Heart left ventricle (tissue), 16 donors: ENCODE measurements at regions not wholly inside any gene's neighbourhood (a gene's known extent, or its start where the extent isn't known, plus 50 kb on each side); places are given as distances from the start of the nearest gene placed in this dataset.

Experiments used
- ATAC-seq, 4 donors: fragments of 200-7000 bp; cut with Tn5 transposase; one replicate each; pipeline ENCODE4 v1.9.1; 2020 to 2022; ENCODE audit warnings: moderate library complexity in 4 of 4, mild to moderate bottlenecking in 3 of 4, moderate number of reproducible peaks in 1 of 4
- DNase-seq, 5 donors: peaks; one replicate each; pipeline ENCODE4 v3.0.0-alpha.2; 2020
- H3K27ac ChIP-seq, 12 donors: fragments of 200-600 bp; sonication (generic) in 4 of 12; one replicate each; pipeline versions ENCODE4 v1.5.0 to v1.8.0; 2016 to 2022; ENCODE audit warnings: mild to moderate bottlenecking in 2 of 12
- H3K27me3 ChIP-seq, 9 donors: fragments of 200-600 bp; sonication (generic) in 2 of 9; one replicate each; pipeline versions ENCODE4 v1.5.1 to v1.8.0; 2016 to 2022; ENCODE audit warnings: mild to moderate bottlenecking in 3 of 9
- H3K36me3 ChIP-seq, 9 donors: fragments of 200-600 bp; sonication (generic) in 2 of 9; one replicate each; pipeline versions ENCODE4 v1.5.0 to v1.8.0; 2018 to 2022; ENCODE audit warnings: mild to moderate bottlenecking in 2 of 9
- H3K4me1 ChIP-seq, 12 donors: fragments of 200-600 bp; sonication (generic) in 4 of 12; one replicate each; pipeline versions ENCODE4 v1.5.0 to v1.8.0; 2016 to 2022; ENCODE audit warnings: mild to moderate bottlenecking in 3 of 12
- H3K4me3 ChIP-seq, 12 donors: fragments of 200-600 bp; sonication (generic) in 4 of 12; one replicate each; pipeline versions ENCODE4 v1.5.0 to v1.8.0; 2017 to 2022; ENCODE audit warnings: mild to moderate bottlenecking in 9 of 12, moderate library complexity in 4 of 12
- H3K9me3 ChIP-seq, 12 donors: fragments of 200-600 bp; sonication (generic) in 4 of 12; one replicate each; pipeline versions ENCODE4 v1.5.0 to v1.8.0; 2016 to 2022; ENCODE audit warnings: mild to moderate bottlenecking in 1 of 12
- CTCF ChIP-seq, 12 donors: fragments of 200-600 bp; sonication (generic) in 4 of 12; IDR thresholded peaks; one replicate each; pipeline versions ENCODE4 v1.5.0 to v1.8.0; 2018 to 2022; ENCODE audit warnings: antibody characterized with exemption in 12 of 12, mild to moderate bottlenecking in 5 of 12
- POLR2A ChIP-seq, 2 donors: fragments of 450-650 bp; IDR thresholded peaks; one replicate each; pipeline ENCODE4 v1.6.1; 2017; ENCODE audit warnings: antibody characterized with exemption in 2 of 2, mild to moderate bottlenecking in 2 of 2, moderate library complexity in 2 of 2
- WGBS, 4 donors: extraction: QIAGEN DNeasy Blood & Tissue Kit in 2 of 4; methylation state at CpG; one replicate each; pipeline versions ENCODE4 v1.1.5 to v1.1.7; 2013 to 2018; 5-methylcytosine and 5-hydroxymethylcytosine counted together
- intact Hi-C, 10 donors: fragments of 100-400 bp; cut with DNase I; formaldehyde crosslinking; loops; one replicate each; pipeline versions ENCODE4 v1.11.1 to v1.14.2; 2022
- donor health status: ischemic (EF 13 %, LVEDD 7.1; RV severe dilation, severe dysfunction).
- donor health status: healthy with polysubstance abuse.
- donor health status: DM: no; HTN: yes; CAD: no.
- donor health status: DM: no; HTN: no; CAD: no.
- donor health status: ischemic (EF 25% LVEDD 6.9; RV normal size, moderate dysfunction).
- donor health status: ischemic (EF 25% LVEDD 5.7; RV mildly dilated, moderate dysfunction).
- donor health status: healthy.
- donor health status: DM: yes; HTN: yes; CAD: no.
- donor health status: ischemic (EF 35%, LVEDD 5.7; RV mildly dilated, moderate dysfunction).
- donor health status: nonischemic (EF 11% LVEDD 7.7; RV severe dilation, severe dysfunction).
- donor health status: DM: yes; HTN: yes; CAD: no.
- donor health status: PGD.
- donor health status: ischemic (EF 29% LVEDD 5.4; RV normal size, mild dysfunction).
- donor health status: nonischemic (EF 23%, LVEDD 6.1; RV moderate dilation, normal function).

GRCh38 chr12:87491598-87491997 lies 537.6 kb downstream of the C12orf50 start:
- no peak overlapping the region for H3K4me3 ChIP-seq
- no peaks in the 10 kb centered on the region for H3K27me3 ChIP-seq
- intact Hi-C loops: no loop called here
- no peak for TF ChIP-seq CTCF (IDR thresholded peaks at IDR 0.05)
- no peak for TF ChIP-seq POLR2A (IDR thresholded peaks at IDR 0.05)
- no peak for ATAC-seq
- no peaks in the 10 kb centered on the region for H3K4me1 ChIP-seq
- no peaks in the 10 kb centered on the region for H3K9me3 ChIP-seq
- H3K36me3 ChIP-seq: no peaks in the 10 kb centered on the region
- WGBS, 4 donors: 81 to 87% (median 83%) methylated on average over 3 of the region's 3 CpGs
- no peak for DNase-seq
- no peak overlapping the region for H3K27ac ChIP-seq

GRCh38 chr12:87491089-87491488 lies 538.1 kb downstream of the C12orf50 start:
- H3K27me3 ChIP-seq: no peaks in the 10 kb centered on the region
- H3K36me3 ChIP-seq: no peaks in the 10 kb centered on the region
- ATAC-seq: no peak
- no peaks in the 10 kb centered on the region for H3K9me3 ChIP-seq
- H3K4me3 ChIP-seq: no peak overlapping the region
- H3K4me1 ChIP-seq: no peaks in the 10 kb centered on the region
- DNase-seq: no peak
- no peak overlapping the region for H3K27ac ChIP-seq
- intact Hi-C loops: no loop called here
- no peak for TF ChIP-seq CTCF (IDR thresholded peaks at IDR 0.05)
- no peak for TF ChIP-seq POLR2A (IDR thresholded peaks at IDR 0.05)
- 36 to 46% (median 41%) methylated on average over 1 of the region's 1 CpG for WGBS, 4 donors

GRCh38 chr12:87469295-87469694 lies 559.9 kb downstream of the C12orf50 start:
- H3K27me3 ChIP-seq: no peaks in the 10 kb centered on the region
- no peak overlapping the region for H3K27ac ChIP-seq
- ATAC-seq (no peak), DNase-seq (no peak)
- no peak overlapping the region for H3K4me3 ChIP-seq
- intact Hi-C loops: no loop called here
- no peaks in the 10 kb centered on the region for H3K4me1 ChIP-seq
- H3K9me3 ChIP-seq: peaks cover 0 to 9% (median 0%) of the 10 kb centered on the region in 12 donors
- no peak for TF ChIP-seq POLR2A (IDR thresholded peaks at IDR 0.05)
- no peaks in the 10 kb centered on the region for H3K36me3 ChIP-seq

- Histone ChIP-seq H3K9me3 (no peaks in the 10 kb centered on the region), H3K4me3 (no peak overlapping the region), H3K36me3 (no peaks in the 10 kb centered on the region), H3K4me1 (no peaks in the 10 kb centered on the region), H3K27me3 (no peaks in the 10 kb centered on the region), H3K27ac (no peak overlapping the region)
- DNase-seq: no peak
- intact Hi-C loops: no loop called here
- TF ChIP-seq CTCF (IDR thresholded peaks at IDR 0.05) (no peak), POLR2A (IDR thresholded peaks at IDR 0.05) (no peak)
- no peak for ATAC-seq
Measured at GRCh38 chr12:87467936-87468335, 561.3 kb downstream of the C12orf50 start.

- ATAC-seq (no peak), DNase-seq (no peak)
- no peaks in the 10 kb centered on the region for H3K4me1 ChIP-seq
- no peak for TF ChIP-seq CTCF (IDR thresholded peaks at IDR 0.05)
- TF ChIP-seq POLR2A (IDR thresholded peaks at IDR 0.05): no peak
- 69 to 74% (median 71%) methylated on average over 1 of the region's 1 CpG for WGBS, 4 donors
- no peak overlapping the region for H3K27ac ChIP-seq
- intact Hi-C loops: no loop called here
- H3K27me3 ChIP-seq: no peaks in the 10 kb centered on the region
- no peak overlapping the region for H3K4me3 ChIP-seq
- H3K36me3 ChIP-seq: no peaks in the 10 kb centered on the region
- no peaks in the 10 kb centered on the region for H3K9me3 ChIP-seq
Measured at GRCh38 chr12:87464565-87464964, 564.6 kb downstream of the C12orf50 start.
